OCI-LY1 (cell line): ENCODE measurements at regions not wholly inside any gene's neighbourhood (a gene's known extent, or its start where the extent isn't known, plus 50 kb on each side); places are given as distances from the start of the nearest gene placed in this dataset.

Experiments
- H2AFZ ChIP-seq: fragments of 200-600 bp; sonication (generic), shearing (Covaris generic); 2 replicates; pipeline ENCODE4 v1.6.0; 2014; ENCODE audit warnings: antibody characterized with exemption, mild to moderate bottlenecking, low read length
- H3F3A ChIP-seq: fragments of 200-600 bp; sonication (generic), shearing (Covaris generic); 2 replicates; pipeline ENCODE4 v1.6.0; 2014; ENCODE audit warnings: mild to moderate bottlenecking, antibody characterized with exemption, low read length, moderate library complexity; ENCODE audit not compliant: insufficient read depth
- H3K27ac ChIP-seq: fragments of 200-600 bp; sonication (generic); 2 replicates; pipeline ENCODE4 v1.5.1; 2014; ENCODE audit warnings: low read length, mixed run types, mild to moderate bottlenecking, low read depth; ENCODE audit not compliant: poor library complexity, severe bottlenecking
- H3K27me3 ChIP-seq: fragments of 200-600 bp; sonication (generic); 2 replicates; pipeline ENCODE4 v1.6.0; 2014; ENCODE audit warnings: antibody characterized with exemption, mild to moderate bottlenecking, low read length, moderate library complexity; ENCODE audit not compliant: insufficient read depth
- H3K36me3 ChIP-seq: fragments of 200-600 bp; sonication (generic); 2 replicates; pipeline ENCODE4 v1.6.1; 2014; ENCODE audit warnings: mild to moderate bottlenecking, antibody characterized with exemption, low read length, moderate library complexity, mixed read lengths; ENCODE audit not compliant: insufficient read depth
- H3K4me1 ChIP-seq: fragments of 200-600 bp; sonication (generic); 2 replicates; pipeline ENCODE4 v1.5.1; 2014; ENCODE audit warnings: mild to moderate bottlenecking, low read length, moderate library complexity; ENCODE audit not compliant: insufficient read depth, severe bottlenecking
- H3K4me2 ChIP-seq: fragments of 200-600 bp; sonication (generic), shearing (Covaris generic); 2 replicates; pipeline ENCODE4 v1.6.1; 2014; ENCODE audit warnings: low read length
- H3K4me3 ChIP-seq: fragments of 200-600 bp; sonication (generic); 2 replicates; pipeline ENCODE4 v1.5.1; 2014; ENCODE audit warnings: low read length, low read depth, mild to moderate bottlenecking, mixed read lengths; ENCODE audit not compliant: poor library complexity, severe bottlenecking
- H3K79me2 ChIP-seq: fragments of 200-600 bp; shearing (Covaris generic); 2 replicates; pipeline ENCODE4 v1.6.1; 2016; ENCODE audit warnings: mixed run types, low read length, mixed read lengths; ENCODE audit not compliant: insufficient read depth
- H3K9ac ChIP-seq: fragments of 200-600 bp; sonication (generic), shearing (Covaris generic); 2 replicates; pipeline ENCODE4 v1.6.1; 2014; ENCODE audit warnings: mild to moderate bottlenecking, low read length, mixed read lengths
- H3K9me2 ChIP-seq: fragments of 200-600 bp; sonication (generic), shearing (Covaris generic); 2 replicates; pipeline ENCODE4 v1.6.1; 2014; ENCODE audit warnings: low read depth, mild to moderate bottlenecking, low read length, mixed read lengths
- H3K9me3 ChIP-seq: fragments of 200-600 bp; shearing (Covaris generic); 2 replicates; pipeline ENCODE4 v1.6.1; 2014; ENCODE audit warnings: low read length, mixed read lengths
- H4K20me1 ChIP-seq: fragments of 200-600 bp; sonication (generic), shearing (Covaris generic); 2 replicates; pipeline ENCODE4 v1.6.0; 2016; ENCODE audit warnings: mild to moderate bottlenecking, low read length; ENCODE audit not compliant: insufficient read depth
- CTCF ChIP-seq: fragments of 200-600 bp; sonication (generic), shearing (Covaris generic); IDR thresholded peaks from 2 replicates; pipeline ENCODE4 v1.5.1; 2017; ENCODE audit warnings: mild to moderate bottlenecking, antibody characterized with exemption, low read length, moderate library complexity, mixed read lengths
- EZH2 ChIP-seq: fragments of 200-600 bp; sonication (generic), shearing (Covaris generic); IDR thresholded peaks from 2 replicates; pipeline ENCODE4 v1.8.0; 2017; ENCODE audit warnings: borderline replicate concordance, mixed run types, mild to moderate bottlenecking, antibody characterized with exemption, low read length, moderate library complexity, mixed read lengths

GRCh38 chrX:149069899-149070298 is 435.2 kb downstream of the IDS start:
- no peak overlapping the region for H3K9ac ChIP-seq
- no peaks in the 10 kb centered on the region for H3K36me3 ChIP-seq
- TF ChIP-seq CTCF (no peak), EZH2 (no peak)
- no peaks in the 10 kb centered on the region for H3F3A ChIP-seq
- H2AFZ ChIP-seq, result no peak overlapping the region
- H3K27ac ChIP-seq, result no peak overlapping the region
- no peaks in the 10 kb centered on the region for H3K9me2 ChIP-seq
- H4K20me1 ChIP-seq, result no peaks in the 10 kb centered on the region
- H3K27me3 ChIP-seq, result no peaks in the 10 kb centered on the region
- no peak overlapping the region for H3K4me3 ChIP-seq
- no peaks in the 10 kb centered on the region for H3K9me3 ChIP-seq
- no peaks in the 10 kb centered on the region for H3K4me1 ChIP-seq
- H3K79me2 ChIP-seq, result no peaks in the 10 kb centered on the region
- H3K4me2 ChIP-seq, result no peak overlapping the region

- Histone ChIP-seq H2AFZ (no peak overlapping the region), H3K9me2 (no peaks in the 10 kb centered on the region), H3K79me2 (no peaks in the 10 kb centered on the region), H3F3A (no peaks in the 10 kb centered on the region), H3K27me3 (no peaks in the 10 kb centered on the region), H3K4me3 (no peak overlapping the region), H3K36me3 (no peaks in the 10 kb centered on the region), H3K4me1 (no peaks in the 10 kb centered on the region), H3K4me2 (no peak overlapping the region), H3K9me3 (no peaks in the 10 kb centered on the region), H4K20me1 (no peaks in the 10 kb centered on the region), H3K9ac (no peak overlapping the region), H3K27ac (no peak overlapping the region)
- TF ChIP-seq EZH2 (no peak), CTCF (no peak)
Measured at GRCh38 chrX:149060921-149061320, 444.2 kb downstream of the IDS start.
